ENCODE measurements at regions not wholly inside any gene's neighbourhood (a gene's known extent, or its start where the extent isn't known, plus 50 kb on each side); places are given as distances from the start of the nearest gene placed in this dataset.

GRCh38 chr15:29903785-29904464 lies 81.7 kb upstream of the TJP1 start:
- TF ChIP-seq ZNF70 (CRISPR knock-in tag; IDR thresholded peaks at IDR 0.05) (no peak), RARB (CRISPR knock-in tag; IDR thresholded peaks at IDR 0.05) (no peak), ZFP30 (CRISPR knock-in tag; IDR thresholded peaks at IDR 0.05) (no peak), ARNTL (CRISPR knock-in tag; IDR thresholded peaks at IDR 0.05; ENCODE audit: borderline replicate concordance, low read depth) (no peak)
- no peak for ATAC-seq

- no peak for TF ChIP-seq ZNF8 (CRISPR knock-in tag; IDR thresholded peaks at IDR 0.05)
- TF ChIP-seq PPARA (CRISPR knock-in tag; IDR thresholded peaks at IDR 0.05; ENCODE audit: borderline replicate concordance): no peak
- no peak for TF ChIP-seq ISL1 (CRISPR knock-in tag; IDR thresholded peaks at IDR 0.05)
- TF ChIP-seq ARNTL (CRISPR knock-in tag; IDR thresholded peaks at IDR 0.05; ENCODE audit: borderline replicate concordance, low read depth): no peak
- no peak for TF ChIP-seq PATZ1 (CRISPR knock-in tag; IDR thresholded peaks at IDR 0.05; ENCODE audit: borderline replicate concordance)
- no peak for TF ChIP-seq ESRRG (CRISPR knock-in tag; IDR thresholded peaks at IDR 0.05)
- no peak for TF ChIP-seq TOX (CRISPR knock-in tag; IDR thresholded peaks at IDR 0.05; ENCODE audit: borderline replicate concordance)
- TF ChIP-seq BACH2 (CRISPR knock-in tag; IDR thresholded peaks at IDR 0.05; ENCODE audit: borderline replicate concordance): no peak
- no peak for TF ChIP-seq CSRNP3 (CRISPR knock-in tag; IDR thresholded peaks at IDR 0.05)
- TF ChIP-seq CREB5 (CRISPR knock-in tag; IDR thresholded peaks at IDR 0.05; ENCODE audit: low read depth): no peak
- no peak for TF ChIP-seq ZNF70 (CRISPR knock-in tag; IDR thresholded peaks at IDR 0.05)
- TF ChIP-seq ZFP30 (CRISPR knock-in tag; IDR thresholded peaks at IDR 0.05): no peak
- no peak for TF ChIP-seq TSHZ2 (CRISPR knock-in tag; IDR thresholded peaks at IDR 0.05)
- no peak for TF ChIP-seq CSDC2 (CRISPR knock-in tag; IDR thresholded peaks at IDR 0.05)
- TF ChIP-seq ZNF565 (CRISPR knock-in tag; conservative IDR thresholded peaks at IDR 0.05; ENCODE audit: low read depth): no peak
- no peak for TF ChIP-seq GLIS3 (CRISPR knock-in tag; IDR thresholded peaks at IDR 0.05)
- TF ChIP-seq RARB (CRISPR knock-in tag; IDR thresholded peaks at IDR 0.05): no peak
- no peak for TF ChIP-seq SNAI2 (CRISPR knock-in tag; IDR thresholded peaks at IDR 0.05)
- no peak for TF ChIP-seq OSR1 (CRISPR knock-in tag; IDR thresholded peaks at IDR 0.05)
- no peak for ATAC-seq
These were observed 80.8 kb upstream of the TJP1 start for GRCh38 chr15:29903028-29903427.

- TF ChIP-seq ISL1 (CRISPR knock-in tag; IDR thresholded peaks at IDR 0.05): no peak
- TF ChIP-seq ZFP30 (CRISPR knock-in tag; IDR thresholded peaks at IDR 0.05): no peak
- no peak for TF ChIP-seq TOX (CRISPR knock-in tag; IDR thresholded peaks at IDR 0.05; ENCODE audit: borderline replicate concordance)
- TF ChIP-seq ZC3H10 (CRISPR knock-in tag; IDR thresholded peaks at IDR 0.05): no peak
- TF ChIP-seq OSR1 (CRISPR knock-in tag; IDR thresholded peaks at IDR 0.05): no peak
- TF ChIP-seq TSHZ2 (CRISPR knock-in tag; IDR thresholded peaks at IDR 0.05): no peak
- no peak for ATAC-seq
These were observed 78.2 kb upstream of the TJP1 start for GRCh38 chr15:29900237-29901189.
